ENCODE measurements at regions not wholly inside any gene's neighbourhood (a gene's known extent, or its start where the extent isn't known, plus 50 kb on each side); places are given as distances from the start of the nearest gene placed in this dataset.
"Not testable (repeated sequence)": the region's sequence is repeated elsewhere in the genome, so short reads cannot be mapped to it uniquely, and the experiment has no call there.

- no peak overlapping the region for H3K9ac ChIP-seq (ENCODE audit: low read length)
- H3K79me2 ChIP-seq (ENCODE audit: insufficient read depth, low read length), result no peaks in the 10 kb centered on the region
- no peaks in the 10 kb centered on the region for H3K9me2 ChIP-seq (ENCODE audit: low read depth, low read length)
- H3K9me3 ChIP-seq (ENCODE audit: low read length), result no peaks in the 10 kb centered on the region
- no peaks in the 10 kb centered on the region for H3K27me3 ChIP-seq (ENCODE audit: insufficient read depth, low read length)
- no peak overlapping the region for H3K4me3 ChIP-seq (ENCODE audit: low read depth, low read length, poor library complexity, severe bottlenecking)
- H3K4me2 ChIP-seq (ENCODE audit: low read length), result no peak overlapping the region
- H4K20me1 ChIP-seq (ENCODE audit: insufficient read depth, low read length), result no peaks in the 10 kb centered on the region
- H3K4me1 ChIP-seq (ENCODE audit: insufficient read depth, low read length, severe bottlenecking), result no peaks in the 10 kb centered on the region
- no peak overlapping the region for H2AFZ ChIP-seq (ENCODE audit: low read length)
- H3K27ac ChIP-seq (ENCODE audit: low read depth, low read length, poor library complexity, severe bottlenecking), result no peak overlapping the region
- H3F3A ChIP-seq (ENCODE audit: insufficient read depth, low read length), result no peaks in the 10 kb centered on the region
- H3K36me3 ChIP-seq (ENCODE audit: insufficient read depth, low read length), result no peaks in the 10 kb centered on the region
- TF ChIP-seq EZH2 (IDR thresholded peaks at IDR 0.05; ENCODE audit: borderline replicate concordance, low read length), result no peak
- no peak for TF ChIP-seq CTCF (IDR thresholded peaks at IDR 0.05; ENCODE audit: low read length)
Measured at GRCh38 chr3:169008776-169009358, 654.6 kb downstream of the MECOM start.

GRCh38 chr3:169007145-169007544, 656.4 kb downstream of the MECOM start:
- Histone ChIP-seq H3K27ac (ENCODE audit: low read depth, low read length, poor library complexity, severe bottlenecking) (no peak overlapping the region), H3K79me2 (ENCODE audit: insufficient read depth, low read length) (no peaks in the 10 kb centered on the region), H3K4me2 (ENCODE audit: low read length) (no peak overlapping the region), H3K9me3 (ENCODE audit: low read length) (no peaks in the 10 kb centered on the region), H2AFZ (ENCODE audit: low read length) (no peak overlapping the region), H3K27me3 (ENCODE audit: insufficient read depth, low read length) (no peaks in the 10 kb centered on the region), H4K20me1 (ENCODE audit: insufficient read depth, low read length) (no peaks in the 10 kb centered on the region), H3K4me1 (ENCODE audit: insufficient read depth, low read length, severe bottlenecking) (no peaks in the 10 kb centered on the region), H3K9me2 (ENCODE audit: low read depth, low read length) (no peaks in the 10 kb centered on the region), H3K9ac (ENCODE audit: low read length) (no peak overlapping the region), H3K36me3 (ENCODE audit: insufficient read depth, low read length) (no peaks in the 10 kb centered on the region), H3K4me3 (ENCODE audit: low read depth, low read length, poor library complexity, severe bottlenecking) (no peak overlapping the region), H3F3A (ENCODE audit: insufficient read depth, low read length) (no peaks in the 10 kb centered on the region)
- TF ChIP-seq EZH2 (IDR thresholded peaks at IDR 0.05; ENCODE audit: borderline replicate concordance, low read length) (no peak), CTCF (IDR thresholded peaks at IDR 0.05; ENCODE audit: low read length) (no peak)

- H3K4me3 ChIP-seq (ENCODE audit: low read depth, low read length, poor library complexity, severe bottlenecking); H2AFZ ChIP-seq (ENCODE audit: low read length); H3K4me2 ChIP-seq (ENCODE audit: low read length); H3K27ac ChIP-seq (ENCODE audit: low read depth, low read length, poor library complexity, severe bottlenecking); H3F3A ChIP-seq (ENCODE audit: insufficient read depth, low read length); H3K27me3 ChIP-seq (ENCODE audit: insufficient read depth, low read length); H3K4me1 ChIP-seq (ENCODE audit: insufficient read depth, low read length, severe bottlenecking); H3K9ac ChIP-seq (ENCODE audit: low read length); H3K9me2 ChIP-seq (ENCODE audit: low read depth, low read length); H4K20me1 ChIP-seq (ENCODE audit: insufficient read depth, low read length); H3K9me3 ChIP-seq (ENCODE audit: low read length); H3K36me3 ChIP-seq (ENCODE audit: insufficient read depth, low read length); H3K79me2 ChIP-seq (ENCODE audit: insufficient read depth, low read length): not testable (repeated sequence)
Measured at GRCh38 chr3:169006398-169006797, 657.1 kb downstream of the MECOM start.

- no peaks in the 10 kb centered on the region for H3K27me3 ChIP-seq (ENCODE audit: insufficient read depth, low read length)
- TF ChIP-seq CTCF (IDR thresholded peaks at IDR 0.05; ENCODE audit: low read length) (no peak), EZH2 (IDR thresholded peaks at IDR 0.05; ENCODE audit: borderline replicate concordance, low read length) (no peak)
- no peaks in the 10 kb centered on the region for H4K20me1 ChIP-seq (ENCODE audit: insufficient read depth, low read length)
- H3K27ac ChIP-seq (ENCODE audit: low read depth, low read length, poor library complexity, severe bottlenecking), result no peak overlapping the region
- no peaks in the 10 kb centered on the region for H3K4me1 ChIP-seq (ENCODE audit: insufficient read depth, low read length, severe bottlenecking)
- no peaks in the 10 kb centered on the region for H3K9me2 ChIP-seq (ENCODE audit: low read depth, low read length)
- no peak overlapping the region for H3K4me2 ChIP-seq (ENCODE audit: low read length)
- no peaks in the 10 kb centered on the region for H3K36me3 ChIP-seq (ENCODE audit: insufficient read depth, low read length)
- H2AFZ ChIP-seq (ENCODE audit: low read length), result no peak overlapping the region
- H3F3A ChIP-seq (ENCODE audit: insufficient read depth, low read length), result no peaks in the 10 kb centered on the region
- no peaks in the 10 kb centered on the region for H3K79me2 ChIP-seq (ENCODE audit: insufficient read depth, low read length)
- no peak overlapping the region for H3K9ac ChIP-seq (ENCODE audit: low read length)
- no peak overlapping the region for H3K4me3 ChIP-seq (ENCODE audit: low read depth, low read length, poor library complexity, severe bottlenecking)
- no peaks in the 10 kb centered on the region for H3K9me3 ChIP-seq (ENCODE audit: low read length)
Measured at GRCh38 chr3:169002689-169003088, 660.8 kb downstream of the MECOM start.
